NCI-H510A treated with DMSO at 0.1 percent for 48 hours (cell line): ENCODE measurements at regions not wholly inside any gene's neighbourhood (a gene's known extent, or its start where the extent isn't known, plus 50 kb on each side); places are given as distances from the start of the nearest gene placed in this dataset.

Source experiments
- DNase-seq: peaks from one replicate; lab custom pipeline; 2025; lab: John Stamatoyannopoulos, UW

GRCh38 chr13:97135883-97136282 is 86.2 kb upstream of the MBNL2 start:
- no peak for DNase-seq

GRCh38 chr13:97136418-97136817 is 85.7 kb upstream of the MBNL2 start:
- no peak for DNase-seq

GRCh38 chr13:97139691-97140090 is 82.4 kb upstream of the MBNL2 start:
- DNase-seq: no peak

- no peak for DNase-seq
Observed at GRCh38 chr13:97140131-97140530, 82.0 kb upstream of the MBNL2 start.

GRCh38 chr13:97140611-97141010 is 81.5 kb upstream of the MBNL2 start:
- no peak for DNase-seq

GRCh38 chr13:97141097-97141496 is 81.0 kb upstream of the MBNL2 start:
- DNase-seq: no peak

GRCh38 chr13:97141564-97142005 is 80.5 kb upstream of the MBNL2 start:
- DNase-seq: peak; percentile 71

GRCh38 chr13:97142452-97142851 is 79.7 kb upstream of the MBNL2 start:
- DNase-seq: peak; percentile 25

GRCh38 chr13:97145057-97145456 is 77.1 kb upstream of the MBNL2 start:
- no peak for DNase-seq

- no peak for DNase-seq
Observed at GRCh38 chr13:97148894-97149293, 73.2 kb upstream of the MBNL2 start.

GRCh38 chr13:97160421-97160820 is 61.7 kb upstream of the MBNL2 start:
- DNase-seq: no peak

GRCh38 chr13:97161582-97162231 is 60.4 kb upstream of the MBNL2 start:
- DNase-seq: no peak

- DNase-seq: peak; percentile 54
Observed at GRCh38 chr13:97165502-97166425, 56.4 kb upstream of the MBNL2 start.

GRCh38 chr13:97171136-97171535 is 51.0 kb upstream of the MBNL2 start:
- DNase-seq: no peak
